ENCODE measurements at regions not wholly inside any gene's neighbourhood (a gene's known extent, or its start where the extent isn't known, plus 50 kb on each side); places are given as distances from the start of the nearest gene placed in this dataset.

GRCh38 chr17:71107136-71107535 lies 937.8 kb downstream of the KCNJ2 start:
- TF ChIP-seq, protein P1, sequence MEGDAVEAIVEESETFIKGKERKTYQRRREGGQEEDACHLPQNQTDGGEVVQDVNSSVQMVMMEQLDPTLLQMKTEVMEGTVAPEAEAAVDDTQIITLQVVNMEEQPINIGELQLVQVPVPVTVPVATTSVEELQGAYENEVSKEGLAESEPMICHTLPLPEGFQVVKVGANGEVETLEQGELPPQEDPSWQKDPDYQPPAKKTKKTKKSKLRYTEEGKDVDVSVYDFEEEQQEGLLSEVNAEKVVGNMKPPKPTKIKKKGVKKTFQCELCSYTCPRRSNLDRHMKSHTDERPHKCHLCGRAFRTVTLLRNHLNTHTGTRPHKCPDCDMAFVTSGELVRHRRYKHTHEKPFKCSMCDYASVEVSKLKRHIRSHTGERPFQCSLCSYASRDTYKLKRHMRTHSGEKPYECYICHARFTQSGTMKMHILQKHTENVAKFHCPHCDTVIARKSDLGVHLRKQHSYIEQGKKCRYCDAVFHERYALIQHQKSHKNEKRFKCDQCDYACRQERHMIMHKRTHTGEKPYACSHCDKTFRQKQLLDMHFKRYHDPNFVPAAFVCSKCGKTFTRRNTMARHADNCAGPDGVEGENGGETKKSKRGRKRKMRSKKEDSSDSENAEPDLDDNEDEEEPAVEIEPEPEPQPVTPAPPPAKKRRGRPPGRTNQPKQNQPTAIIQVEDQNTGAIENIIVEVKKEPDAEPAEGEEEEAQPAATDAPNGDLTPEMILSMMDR (IDR thresholded peaks at IDR 0.05; ENCODE audit: insufficient read depth, low read length): no peak
- TF ChIP-seq POLR2AphosphoS5 (IDR thresholded peaks at IDR 0.05; ENCODE audit: low read depth): no peak
- no peak for TF ChIP-seq REST (IDR thresholded peaks at IDR 0.05; ENCODE audit: insufficient replicate concordance, low read depth)
- TF ChIP-seq SPI1 (IDR thresholded peaks at IDR 0.05; ENCODE audit: borderline replicate concordance, low read depth): no peak
- no peak for TF ChIP-seq GABPA (IDR thresholded peaks at IDR 0.05; ENCODE audit: low read depth)

Data from HL-60 (cell line).